Mucosa of rectum (tissue), 2 donors: ENCODE measurements at regions not wholly inside any gene's neighbourhood (a gene's known extent, or its start where the extent isn't known, plus 50 kb on each side); places are given as distances from the start of the nearest gene placed in this dataset.

Source experiments
- H3K27ac ChIP-seq, 2 donors: one replicate each; pipeline ENCODE4 v1.7.0; 2013; ENCODE audit warnings: inconsistent platforms in 2 of 2, low read depth in 2 of 2, low read length in 2 of 2
- H3K27me3 ChIP-seq, 2 donors: one replicate each; pipeline ENCODE4 v1.7.0; 2013; ENCODE audit warnings: low read length in 2 of 2; ENCODE audit not compliant: control insufficient read depth in 2 of 2, insufficient read depth in 2 of 2
- H3K36me3 ChIP-seq, 2 donors: one replicate each; pipeline ENCODE4 v1.7.0; 2013; ENCODE audit warnings: low read length in 2 of 2; ENCODE audit not compliant: control insufficient read depth in 2 of 2, insufficient read depth in 2 of 2
- H3K4me1 ChIP-seq, 2 donors: one replicate each; pipeline ENCODE4 v1.7.0; 2013; ENCODE audit warnings: low read length in 2 of 2, mild to moderate bottlenecking in 1 of 2; ENCODE audit not compliant: control insufficient read depth in 2 of 2, insufficient read depth in 2 of 2
- H3K4me3 ChIP-seq, 2 donors: one replicate each; pipeline ENCODE4 v1.7.0; 2013; ENCODE audit warnings: low read length in 2 of 2
- H3K9ac ChIP-seq, 2 donors: one replicate each; pipeline ENCODE4 v1.7.0; 2013; ENCODE audit warnings: low read length in 2 of 2, low read depth in 1 of 2, mild to moderate bottlenecking in 1 of 2
- H3K9me3 ChIP-seq, 2 donors: one replicate each; pipeline ENCODE4 v1.7.0; 2013; ENCODE audit warnings: low read length in 2 of 2; ENCODE audit not compliant: control insufficient read depth in 2 of 2
- donor health status: healthy.
- donor health status: Normal muscosa, but diverticular disease.

- Histone ChIP-seq H3K27me3 (no peaks in the 10 kb centered on the region), H3K36me3 (no peaks in the 10 kb centered on the region), H3K4me1 (peaks cover 0 to 6% of the 10 kb centered on the region in 2 donors), H3K9me3 (no peaks in the 10 kb centered on the region), H3K9ac (no peak overlapping the region), H3K27ac (peak overlapping the region in 1 of 2 donors; percentile 52), H3K4me3 (no peak overlapping the region)
Observed at GRCh38 chr14:101365329-101366158, 195.8 kb upstream of the DIO3 start.

GRCh38 chr14:101367421-101368261, 193.7 kb upstream of the DIO3 start:
- Histone ChIP-seq H3K9ac (no peak overlapping the region), H3K4me3 (no peak overlapping the region), H3K36me3 (no peaks in the 10 kb centered on the region), H3K9me3 (no peaks in the 10 kb centered on the region), H3K27me3 (no peaks in the 10 kb centered on the region), H3K4me1 (no peaks in the 10 kb centered on the region), H3K27ac (no peak overlapping the region)

- Histone ChIP-seq H3K4me1 (no peaks in the 10 kb centered on the region), H3K27ac (no peak overlapping the region), H3K27me3 (no peaks in the 10 kb centered on the region), H3K9me3 (no peaks in the 10 kb centered on the region), H3K4me3 (no peak overlapping the region), H3K9ac (no peak overlapping the region), H3K36me3 (no peaks in the 10 kb centered on the region)
Observed at GRCh38 chr14:101368629-101369028, 192.7 kb upstream of the DIO3 start.

GRCh38 chr14:101369194-101369915, 191.9 kb upstream of the DIO3 start:
- H3K9me3 ChIP-seq, result no peaks in the 10 kb centered on the region
- no peaks in the 10 kb centered on the region for H3K27me3 ChIP-seq
- H3K9ac ChIP-seq, result no peak overlapping the region

GRCh38 chr14:101369916-101370592, 191.2 kb upstream of the DIO3 start:
- Histone ChIP-seq H3K9ac (no peak overlapping the region), H3K9me3 (no peaks in the 10 kb centered on the region), H3K4me3 (no peak overlapping the region), H3K27me3 (no peaks in the 10 kb centered on the region), H3K27ac (no peak overlapping the region), H3K4me1 (no peaks in the 10 kb centered on the region), H3K36me3 (no peaks in the 10 kb centered on the region)

More at GRCh38 chr14:101369194-101369915, 191.9 kb upstream of the DIO3 start:
- H3K36me3 ChIP-seq, result no peaks in the 10 kb centered on the region
- H3K4me3 ChIP-seq, result no peak overlapping the region
- no peaks in the 10 kb centered on the region for H3K4me1 ChIP-seq
- H3K27ac ChIP-seq, result no peak overlapping the region

- no peaks in the 10 kb centered on the region for H3K27me3 ChIP-seq
- no peak overlapping the region for H3K27ac ChIP-seq
- no peaks in the 10 kb centered on the region for H3K4me1 ChIP-seq
Observed at GRCh38 chr14:101370593-101371569, 190.4 kb upstream of the DIO3 start.

GRCh38 chr14:101371799-101372793, 189.2 kb upstream of the DIO3 start:
- no peaks in the 10 kb centered on the region for H3K36me3 ChIP-seq
- H3K9ac ChIP-seq, result no peak overlapping the region
- H3K27me3 ChIP-seq, result no peaks in the 10 kb centered on the region
- H3K4me3 ChIP-seq, result no peak overlapping the region
- H3K9me3 ChIP-seq, result no peaks in the 10 kb centered on the region
- no peaks in the 10 kb centered on the region for H3K4me1 ChIP-seq
- H3K27ac ChIP-seq, result no peak overlapping the region

More at GRCh38 chr14:101370593-101371569, 190.4 kb upstream of the DIO3 start:
- no peaks in the 10 kb centered on the region for H3K9me3 ChIP-seq
- no peak overlapping the region for H3K9ac ChIP-seq
- H3K36me3 ChIP-seq, result no peaks in the 10 kb centered on the region
- no peak overlapping the region for H3K4me3 ChIP-seq

- Histone ChIP-seq H3K9me3 (no peaks in the 10 kb centered on the region), H3K27me3 (no peaks in the 10 kb centered on the region), H3K4me1 (no peaks in the 10 kb centered on the region), H3K9ac (no peak overlapping the region), H3K4me3 (no peak overlapping the region), H3K27ac (no peak overlapping the region), H3K36me3 (no peaks in the 10 kb centered on the region)
Observed at GRCh38 chr14:101372894-101373620, 188.2 kb upstream of the DIO3 start.
